Stimulated activated CD4-positive, alpha-beta T cell treated with anti-CD3 and anti-CD28 coated beads, Interleukin-4, amount 100 ng/mL, for 24 hours (primary cell): ENCODE measurements at regions not wholly inside any gene's neighbourhood (a gene's known extent, or its start where the extent isn't known, plus 50 kb on each side); places are given as distances from the start of the nearest gene placed in this dataset.
"Not testable (repeated sequence)": the region's sequence is repeated elsewhere in the genome, so short reads cannot be mapped to it uniquely, and the experiment has no call there.

ENCODE experiments used
- DNase-seq: peaks from one replicate; pipeline ENCODE4 v3.0.0-alpha.2; 2020

GRCh38 chr11:95641495-95641894, 148.1 kb downstream of the FAM76B start:
- DNase-seq, result peak; percentile 27

GRCh38 chr11:95638501-95638900, 151.1 kb downstream of the FAM76B start:
- no peak for DNase-seq

GRCh38 chr11:95625164-95625900, 164.2 kb downstream of the FAM76B start:
- DNase-seq, result no peak

GRCh38 chr11:95616256-95616804, 173.3 kb downstream of the FAM76B start:
- no peak for DNase-seq

GRCh38 chr11:95611827-95612226, 177.8 kb downstream of the FAM76B start:
- no peak for DNase-seq

- DNase-seq, result not testable (repeated sequence)
Measured at GRCh38 chr11:95610185-95610584, 179.4 kb downstream of the FAM76B start.

- DNase-seq, result no peak
Measured at GRCh38 chr11:95608093-95608492, 181.5 kb downstream of the FAM76B start.

- no peak for DNase-seq
Measured at GRCh38 chr11:95606824-95607223, 182.8 kb downstream of the FAM76B start.

- no peak for DNase-seq
Measured at GRCh38 chr11:95605271-95605940, 184.2 kb downstream of the FAM76B start.

GRCh38 chr11:95599959-95600586, 189.5 kb downstream of the FAM76B start:
- peak; percentile 7 for DNase-seq

GRCh38 chr11:95595973-95596489, 193.6 kb downstream of the FAM76B start:
- no peak for DNase-seq

- no peak for DNase-seq
Measured at GRCh38 chr11:95595541-95595940, 194.0 kb downstream of the FAM76B start.

- no peak for DNase-seq
Measured at GRCh38 chr11:95593111-95593510, 196.5 kb downstream of the FAM76B start.

- no peak for DNase-seq
Measured at GRCh38 chr11:95592471-95592870, 197.1 kb downstream of the FAM76B start.

GRCh38 chr11:95589893-95590612, 199.5 kb downstream of the FAM76B start:
- no peak for DNase-seq

GRCh38 chr11:95588821-95589220, 200.8 kb downstream of the FAM76B start:
- no peak for DNase-seq

GRCh38 chr11:95586661-95587060, 202.9 kb downstream of the FAM76B start:
- no peak for DNase-seq

GRCh38 chr11:95586155-95586554, 203.4 kb downstream of the FAM76B start:
- no peak for DNase-seq

- no peak for DNase-seq
Measured at GRCh38 chr11:95585752-95586077, 203.9 kb downstream of the FAM76B start.

GRCh38 chr11:95585069-95585751, 204.4 kb downstream of the FAM76B start:
- no peak for DNase-seq

- no peak for DNase-seq
Measured at GRCh38 chr11:95584589-95584988, 205.0 kb downstream of the FAM76B start.

GRCh38 chr11:95584180-95584579, 205.4 kb downstream of the FAM76B start:
- DNase-seq, result no peak
